Natural killer cell (primary cell): ENCODE measurements at regions not wholly inside any gene's neighbourhood (a gene's known extent, or its start where the extent isn't known, plus 50 kb on each side); places are given as distances from the start of the nearest gene placed in this dataset.

Experiments used
- ATAC-seq, 3 donors: fragments of 150-1000 bp in 2 of 3; fragments of 200-7000 bp in 1 of 3; cut with Tn5 transposase; 1 replicate in 1 of 3; 2 replicates in 2 of 3; pipeline ENCODE4 v1.10.0; 2021; ENCODE audit warnings: mild to moderate bottlenecking in 2 of 3, moderate library complexity in 2 of 3
- DNase-seq, 2 donors: peaks; one replicate each; pipeline versions ENCODE4 v3.0.0 to v3.0.0-alpha.2; 2013 to 2021; ENCODE audit warnings: mixed read lengths in 1 of 2
- H3K27ac ChIP-seq: one replicate; pipeline ENCODE4 v1.5.1; 2013; ENCODE audit warnings: mild to moderate bottlenecking, low read length
- H3K27me3 ChIP-seq: one replicate; pipeline ENCODE4 v1.6.1; 2013; ENCODE audit warnings: low read length; ENCODE audit not compliant: control insufficient read depth, insufficient read depth
- H3K36me3 ChIP-seq: one replicate; pipeline ENCODE4 v1.6.1; 2013; ENCODE audit warnings: low read length; ENCODE audit not compliant: control insufficient read depth, insufficient read depth
- H3K4me1 ChIP-seq: one replicate; pipeline ENCODE4 v1.6.1; 2013; ENCODE audit warnings: low read length; ENCODE audit not compliant: control insufficient read depth, insufficient read depth
- H3K4me3 ChIP-seq: one replicate; pipeline ENCODE4 v1.5.1; 2013; ENCODE audit warnings: low read length
- H3K9me3 ChIP-seq: one replicate; pipeline ENCODE4 v1.6.1; 2013; ENCODE audit warnings: low read length; ENCODE audit not compliant: control insufficient read depth, insufficient read depth
- H3K27ac Mint-ChIP-seq, 2 donors: one replicate each; pipeline ENCODE4 v1.8.0; 2022; ENCODE audit warnings: mild to moderate bottlenecking in 2 of 2, mixed read lengths in 2 of 2, moderate library complexity in 1 of 2
- H3K27me3 Mint-ChIP-seq, 2 donors: one replicate each; pipeline ENCODE4 v1.8.0; 2022; ENCODE audit warnings: low read depth in 2 of 2, mixed read lengths in 2 of 2
- H3K36me3 Mint-ChIP-seq: one replicate; pipeline ENCODE4 v1.8.0; 2022; ENCODE audit warnings: mixed read lengths
- H3K4me1 Mint-ChIP-seq, 2 donors: one replicate each; pipeline ENCODE4 v1.8.0; 2022; ENCODE audit warnings: mixed read lengths in 2 of 2
- H3K4me3 Mint-ChIP-seq: one replicate; pipeline ENCODE4 v1.8.0; 2022; ENCODE audit warnings: mild to moderate bottlenecking, moderate library complexity, mixed read lengths
- H3K9me3 Mint-ChIP-seq, 2 donors: one replicate each; pipeline ENCODE4 v1.8.0; 2022; ENCODE audit warnings: mixed read lengths in 2 of 2
- CTCF ChIP-seq: fragments of 200-600 bp; IDR thresholded peaks from one replicate; pipeline ENCODE4 v1.8.0; 2022; ENCODE audit warnings: antibody characterized with exemption
- WGBS: methylation state at CpG from one replicate; pipeline ENCODE4 v1.1.7; 2013; ENCODE audit warnings: missing lambda C conversion rate; ENCODE audit not compliant: insufficient coverage; 5-methylcytosine and 5-hydroxymethylcytosine counted together
- intact Hi-C: fragments of 100-400 bp; cut with micrococcal nuclease; formaldehyde crosslinking; loops from one replicate; pipeline ENCODE4 v1.14.2; 2022

- DNase-seq (no peak), ATAC-seq (no peak)
- no peak for TF ChIP-seq CTCF
- H3K27ac Mint-ChIP-seq, result no peak overlapping the region
- H3K27me3 Mint-ChIP-seq, result no peaks in the 10 kb centered on the region
- 78% methylated on average over 3 of the region's 3 CpGs for WGBS
- no peak overlapping the region for H3K4me3 ChIP-seq
- H3K9me3 ChIP-seq, result no peaks in the 10 kb centered on the region
- H3K36me3 Mint-ChIP-seq, result no peaks in the 10 kb centered on the region
- H3K4me1 ChIP-seq, result no peaks in the 10 kb centered on the region
- no peak overlapping the region for H3K27ac ChIP-seq
- peaks cover 6 to 19% of the 10 kb centered on the region in 2 donors for H3K9me3 Mint-ChIP-seq
- H3K36me3 ChIP-seq, result no peaks in the 10 kb centered on the region
- no peak overlapping the region for H3K4me3 Mint-ChIP-seq
- intact Hi-C loops, result no loop called here
- H3K27me3 ChIP-seq, result no peaks in the 10 kb centered on the region
- no peaks in the 10 kb centered on the region for H3K4me1 Mint-ChIP-seq
Measured at GRCh38 chr3:83023086-83023485, 1261.6 kb upstream of the GBE1 start.

DNA sequence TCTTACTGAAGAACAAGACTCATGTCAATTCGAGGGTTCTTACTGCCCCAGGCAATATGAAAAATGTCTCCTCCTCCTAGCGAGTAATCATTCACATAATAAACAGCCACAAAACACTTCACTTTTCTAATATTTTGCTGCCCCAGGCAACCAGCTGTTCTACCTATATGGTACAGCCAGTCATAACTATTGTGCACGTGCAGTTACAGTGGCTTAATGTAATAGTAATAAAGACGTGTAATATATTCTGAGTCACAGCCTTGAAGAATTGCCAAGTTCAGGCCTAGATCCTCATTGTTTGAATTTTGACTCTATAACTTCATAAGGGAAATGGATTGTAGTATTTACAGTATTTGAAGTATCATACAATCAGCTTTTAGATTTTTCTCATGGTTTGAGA, 1250.0 kb upstream of the GBE1 start:
- 90% methylated on average over 4 of the region's 4 CpGs for WGBS
- H3K4me1 Mint-ChIP-seq, result no peaks in the 10 kb centered on the region
- Histone ChIP-seq H3K4me3 (no peak overlapping the region), H3K27ac (no peak overlapping the region), H3K36me3 (no peaks in the 10 kb centered on the region), H3K27me3 (no peaks in the 10 kb centered on the region), H3K9me3 (no peaks in the 10 kb centered on the region), H3K4me1 (no peaks in the 10 kb centered on the region)
- no peaks in the 10 kb centered on the region for H3K36me3 Mint-ChIP-seq
- H3K27ac Mint-ChIP-seq, result no peak overlapping the region
- intact Hi-C loops, result no loop called here
- no peak overlapping the region for H3K4me3 Mint-ChIP-seq
- DNase-seq, result no peak
- no peak for ATAC-seq
- no peak for TF ChIP-seq CTCF
- H3K27me3 Mint-ChIP-seq, result no peaks in the 10 kb centered on the region
- peaks cover 8 to 11% of the 10 kb centered on the region in 2 donors for H3K9me3 Mint-ChIP-seq

DNA sequence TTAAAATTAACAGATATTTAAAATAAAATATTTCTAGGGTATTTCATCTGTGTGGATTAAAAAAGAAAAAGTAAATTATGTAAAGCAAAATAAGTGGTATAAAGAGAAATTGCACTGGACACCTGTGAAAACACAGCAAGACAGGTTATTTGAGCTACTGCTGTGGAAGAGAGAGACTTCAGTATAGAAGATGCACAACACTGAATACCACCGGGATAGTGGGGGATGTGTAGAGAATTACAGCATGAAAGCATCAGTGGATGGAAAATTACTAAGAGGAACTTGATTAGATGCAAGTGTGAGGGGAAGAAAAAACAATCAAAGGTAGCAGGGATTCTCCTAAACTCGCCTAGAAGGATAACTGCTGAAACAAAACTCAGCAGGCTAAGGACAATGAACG, 1242.5 kb upstream of the GBE1 start:
- 75% methylated on average over 3 of the region's 3 CpGs for WGBS
- H3K27ac ChIP-seq, result no peak overlapping the region
- intact Hi-C loops, result no loop called here
- no peaks in the 10 kb centered on the region for H3K36me3 ChIP-seq
- no peaks in the 10 kb centered on the region for H3K9me3 ChIP-seq
- no peak overlapping the region for H3K4me3 ChIP-seq
- no peak for DNase-seq
- Mint-ChIP-seq H3K27ac (no peak overlapping the region), H3K4me3 (no peak overlapping the region), H3K9me3 (peaks cover 17 to 19% of the 10 kb centered on the region in 2 donors), H3K27me3 (no peaks in the 10 kb centered on the region), H3K4me1 (no peaks in the 10 kb centered on the region), H3K36me3 (no peaks in the 10 kb centered on the region)
- H3K4me1 ChIP-seq, result no peaks in the 10 kb centered on the region
- no peak for TF ChIP-seq CTCF
- ATAC-seq, result no peak
- no peaks in the 10 kb centered on the region for H3K27me3 ChIP-seq

- Histone ChIP-seq H3K36me3 (no peaks in the 10 kb centered on the region), H3K27me3 (no peaks in the 10 kb centered on the region), H3K27ac (no peak overlapping the region), H3K4me1 (no peaks in the 10 kb centered on the region), H3K4me3 (no peak overlapping the region), H3K9me3 (no peaks in the 10 kb centered on the region)
- no peaks in the 10 kb centered on the region for H3K36me3 Mint-ChIP-seq
- ATAC-seq, result no peak
- no CpG with 5 or more reads among the region's 3 CpGs for WGBS
- peaks cover 15 to 16% of the 10 kb centered on the region in 2 donors for H3K9me3 Mint-ChIP-seq
- H3K27ac Mint-ChIP-seq, result no peak overlapping the region
- DNase-seq, result no peak
- no peaks in the 10 kb centered on the region for H3K27me3 Mint-ChIP-seq
- intact Hi-C loops, result no loop called here
- H3K4me3 Mint-ChIP-seq, result no peak overlapping the region
- no peaks in the 10 kb centered on the region for H3K4me1 Mint-ChIP-seq
- TF ChIP-seq CTCF, result no peak
Measured at GRCh38 chr3:83002869-83003445, 1241.5 kb upstream of the GBE1 start.
